OCI-LY3 (cell line): ENCODE measurements at regions not wholly inside any gene's neighbourhood (a gene's known extent, or its start where the extent isn't known, plus 50 kb on each side); places are given as distances from the start of the nearest gene placed in this dataset.

ENCODE experiments used
- CTCF ChIP-seq: fragments of 200-600, 300-600 bp; sonication (generic); IDR thresholded peaks from 2 replicates; pipeline ENCODE4 v1.5.1; 2014; ENCODE audit warnings: antibody characterized with exemption, low read length, low read depth
- EZH2phosphoT487 ChIP-seq: fragments of 200-600 bp; shearing (Covaris generic); IDR thresholded peaks from 2 replicates; pipeline ENCODE4 v1.6.1; 2018; ENCODE audit warnings: antibody characterized with exemption, mixed run types, low read depth

GRCh38 chr5:68995845-68996545 lies 97.8 kb upstream of the SLC30A5 start:
- TF ChIP-seq CTCF: no peak
- TF ChIP-seq EZH2phosphoT487: no peak
